GM06990 (cell line): ENCODE measurements at regions not wholly inside any gene's neighbourhood (a gene's known extent, or its start where the extent isn't known, plus 50 kb on each side); places are given as distances from the start of the nearest gene placed in this dataset.

Source experiments
- DNase-seq: peaks from one replicate; pipeline ENCODE4 v3.0.0-alpha.2; 2011; ENCODE audit not compliant: insufficient read length; ENCODE audit errors: extremely low read depth
- H3K27me3 ChIP-seq: replicated peaks from 2 replicates; pipeline ENCODE4 v1.6.0; 2011; ENCODE audit warnings: low read length; ENCODE audit not compliant: control insufficient read depth, insufficient read depth
- H3K36me3 ChIP-seq: 2 replicates; pipeline ENCODE4 v1.5.1; 2011; ENCODE audit warnings: low read length; ENCODE audit not compliant: control insufficient read depth, insufficient read depth
- H3K4me3 ChIP-seq: replicated peaks from 2 replicates; pipeline ENCODE4 v1.5.1; 2011; ENCODE audit warnings: low read depth, mild to moderate bottlenecking, control low read depth, low read length
- CTCF ChIP-seq: IDR thresholded peaks from 2 replicates; pipeline ENCODE4 v1.5.1; 2011; ENCODE audit warnings: low read length, control low read depth, mild to moderate bottlenecking, inconsistent platforms; ENCODE audit not compliant: insufficient read depth, poor library complexity, severe bottlenecking

GRCh38 chr7:124651136-124651535, 114.5 kb downstream of the GPR37 start:
- Histone ChIP-seq H3K4me3 (no peak overlapping the region), H3K27me3 (no peaks in the 10 kb centered on the region), H3K36me3 (no peaks in the 10 kb centered on the region)
- TF ChIP-seq CTCF, result no peak
- DNase-seq, result no peak

- no peak for DNase-seq
- H3K27me3 ChIP-seq, result no peaks in the 10 kb centered on the region
- H3K4me3 ChIP-seq, result peak overlapping the region; percentile 57
- H3K36me3 ChIP-seq, result no peaks in the 10 kb centered on the region
- TF ChIP-seq CTCF, result no peak
These were observed 116.1 kb downstream of the GPR37 start for GRCh38 chr7:124649397-124650014.

- no peaks in the 10 kb centered on the region for H3K27me3 ChIP-seq
- DNase-seq, result no peak
- H3K36me3 ChIP-seq, result no peaks in the 10 kb centered on the region
- TF ChIP-seq CTCF, result no peak
- H3K4me3 ChIP-seq, result no peak overlapping the region
These were observed 117.8 kb downstream of the GPR37 start for GRCh38 chr7:124647630-124648306.

- no peak for TF ChIP-seq CTCF
- Histone ChIP-seq H3K36me3 (no peaks in the 10 kb centered on the region), H3K4me3 (no peak overlapping the region), H3K27me3 (no peaks in the 10 kb centered on the region)
- DNase-seq, result no peak
These were observed 119.9 kb downstream of the GPR37 start for GRCh38 chr7:124645704-124646103.

GRCh38 chr7:124643311-124643811, 122.2 kb downstream of the GPR37 start:
- no peak overlapping the region for H3K4me3 ChIP-seq
- no peak for TF ChIP-seq CTCF
- DNase-seq, result no peak
- no peaks in the 10 kb centered on the region for H3K36me3 ChIP-seq
- H3K27me3 ChIP-seq, result no peaks in the 10 kb centered on the region
